ENCODE measurements at regions not wholly inside any gene's neighbourhood (a gene's known extent, or its start where the extent isn't known, plus 50 kb on each side); places are given as distances from the start of the nearest gene placed in this dataset.

DNA sequence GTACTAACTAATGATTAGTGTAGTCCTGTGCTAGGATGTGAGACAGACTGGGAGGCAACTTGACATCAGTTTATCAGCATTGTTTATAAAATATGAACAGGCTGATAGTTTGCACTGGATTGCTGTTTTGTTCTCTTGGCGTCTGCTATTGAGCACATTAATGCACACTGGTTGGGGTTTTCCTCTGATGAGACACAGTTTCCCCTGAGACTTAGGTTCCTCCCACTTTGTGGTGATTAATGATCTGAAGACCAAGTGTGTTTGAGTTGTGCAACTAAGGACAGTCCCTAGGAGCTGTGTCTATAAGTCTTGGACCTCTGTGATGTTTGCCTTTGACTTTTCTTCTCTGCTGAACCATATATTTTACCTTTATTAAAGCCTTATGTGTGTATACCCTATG lies 1015.4 kb downstream of the AMY1C start (continued):
- TF ChIP-seq, protein P1, sequence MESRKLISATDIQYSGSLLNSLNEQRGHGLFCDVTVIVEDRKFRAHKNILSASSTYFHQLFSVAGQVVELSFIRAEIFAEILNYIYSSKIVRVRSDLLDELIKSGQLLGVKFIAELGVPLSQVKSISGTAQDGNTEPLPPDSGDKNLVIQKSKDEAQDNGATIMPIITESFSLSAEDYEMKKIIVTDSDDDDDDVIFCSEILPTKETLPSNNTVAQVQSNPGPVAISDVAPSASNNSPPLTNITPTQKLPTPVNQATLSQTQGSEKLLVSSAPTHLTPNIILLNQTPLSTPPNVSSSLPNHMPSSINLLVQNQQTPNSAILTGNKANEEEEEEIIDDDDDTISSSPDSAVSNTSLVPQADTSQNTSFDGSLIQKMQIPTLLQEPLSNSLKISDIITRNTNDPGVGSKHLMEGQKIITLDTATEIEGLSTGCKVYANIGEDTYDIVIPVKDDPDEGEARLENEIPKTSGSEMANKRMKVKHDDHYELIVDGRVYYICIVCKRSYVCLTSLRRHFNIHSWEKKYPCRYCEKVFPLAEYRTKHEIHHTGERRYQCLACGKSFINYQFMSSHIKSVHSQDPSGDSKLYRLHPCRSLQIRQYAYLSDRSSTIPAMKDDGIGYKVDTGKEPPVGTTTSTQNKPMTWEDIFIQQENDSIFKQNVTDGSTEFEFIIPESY (IDR thresholded peaks at IDR 0.05) = no peak
- TF ChIP-seq EGR1 (IDR thresholded peaks at IDR 0.05; ENCODE audit: borderline replicate concordance in 1 of 2, low read depth in 2 of 2, low read length in 2 of 2) = no peak
- TF ChIP-seq CBX5 (IDR thresholded peaks at IDR 0.05; ENCODE audit: low read depth) = no peak
- no peak for TF ChIP-seq CREM (IDR thresholded peaks at IDR 0.05; ENCODE audit: low read depth)
- no peak for TF ChIP-seq TAF1 (IDR thresholded peaks at IDR 0.05; ENCODE audit: borderline replicate concordance, low read depth, low read length)
- no peak for TF ChIP-seq MTA3 (IDR thresholded peaks at IDR 0.05; ENCODE audit: borderline replicate concordance, low read length)
- TF ChIP-seq NFIC (IDR thresholded peaks at IDR 0.05; ENCODE audit: low read depth, low read length) = 0 out of 2 replicates have a peak, but pooled peaks have one; percentile 27
- TF ChIP-seq STAT3 (IDR thresholded peaks at IDR 0.05; ENCODE audit: low read depth, low read length) = no peak
- no peak for TF ChIP-seq SMAD5 (IDR thresholded peaks at IDR 0.05; ENCODE audit: low read depth)
- TF ChIP-seq RUNX3 (IDR thresholded peaks at IDR 0.05; ENCODE audit: low read length) = peak; percentile 48; the same call in 1 of the 2 replicates
- TF ChIP-seq MEF2B (IDR thresholded peaks at IDR 0.05; ENCODE audit: partially characterized antibody, poor library complexity, severe bottlenecking) = peak; percentile 83
- TF ChIP-seq, protein P2, sequence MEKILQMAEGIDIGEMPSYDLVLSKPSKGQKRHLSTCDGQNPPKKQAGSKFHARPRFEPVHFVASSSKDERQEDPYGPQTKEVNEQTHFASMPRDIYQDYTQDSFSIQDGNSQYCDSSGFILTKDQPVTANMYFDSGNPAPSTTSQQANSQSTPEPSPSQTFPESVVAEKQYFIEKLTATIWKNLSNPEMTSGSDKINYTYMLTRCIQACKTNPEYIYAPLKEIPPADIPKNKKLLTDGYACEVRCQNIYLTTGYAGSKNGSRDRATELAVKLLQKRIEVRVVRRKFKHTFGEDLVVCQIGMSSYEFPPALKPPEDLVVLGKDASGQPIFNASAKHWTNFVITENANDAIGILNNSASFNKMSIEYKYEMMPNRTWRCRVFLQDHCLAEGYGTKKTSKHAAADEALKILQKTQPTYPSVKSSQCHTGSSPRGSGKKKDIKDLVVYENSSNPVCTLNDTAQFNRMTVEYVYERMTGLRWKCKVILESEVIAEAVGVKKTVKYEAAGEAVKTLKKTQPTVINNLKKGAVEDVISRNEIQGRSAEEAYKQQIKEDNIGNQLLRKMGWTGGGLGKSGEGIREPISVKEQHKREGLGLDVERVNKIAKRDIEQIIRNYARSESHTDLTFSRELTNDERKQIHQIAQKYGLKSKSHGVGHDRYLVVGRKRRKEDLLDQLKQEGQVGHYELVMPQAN (conservative IDR thresholded peaks at IDR 0.05) = no peak
- no peak for TF ChIP-seq TCF7 (IDR thresholded peaks at IDR 0.05; ENCODE audit: borderline replicate concordance)
- no peak for TF ChIP-seq EZH2 (IDR thresholded peaks at IDR 0.05; ENCODE audit: borderline replicate concordance, control insufficient read depth, low read depth, low read length)
- TF ChIP-seq YBX1 (IDR thresholded peaks at IDR 0.05) = no peak
- TF ChIP-seq E4F1 (IDR thresholded peaks at IDR 0.05; ENCODE audit: borderline replicate concordance, partially characterized antibody) = no peak
- TF ChIP-seq, protein P3, sequence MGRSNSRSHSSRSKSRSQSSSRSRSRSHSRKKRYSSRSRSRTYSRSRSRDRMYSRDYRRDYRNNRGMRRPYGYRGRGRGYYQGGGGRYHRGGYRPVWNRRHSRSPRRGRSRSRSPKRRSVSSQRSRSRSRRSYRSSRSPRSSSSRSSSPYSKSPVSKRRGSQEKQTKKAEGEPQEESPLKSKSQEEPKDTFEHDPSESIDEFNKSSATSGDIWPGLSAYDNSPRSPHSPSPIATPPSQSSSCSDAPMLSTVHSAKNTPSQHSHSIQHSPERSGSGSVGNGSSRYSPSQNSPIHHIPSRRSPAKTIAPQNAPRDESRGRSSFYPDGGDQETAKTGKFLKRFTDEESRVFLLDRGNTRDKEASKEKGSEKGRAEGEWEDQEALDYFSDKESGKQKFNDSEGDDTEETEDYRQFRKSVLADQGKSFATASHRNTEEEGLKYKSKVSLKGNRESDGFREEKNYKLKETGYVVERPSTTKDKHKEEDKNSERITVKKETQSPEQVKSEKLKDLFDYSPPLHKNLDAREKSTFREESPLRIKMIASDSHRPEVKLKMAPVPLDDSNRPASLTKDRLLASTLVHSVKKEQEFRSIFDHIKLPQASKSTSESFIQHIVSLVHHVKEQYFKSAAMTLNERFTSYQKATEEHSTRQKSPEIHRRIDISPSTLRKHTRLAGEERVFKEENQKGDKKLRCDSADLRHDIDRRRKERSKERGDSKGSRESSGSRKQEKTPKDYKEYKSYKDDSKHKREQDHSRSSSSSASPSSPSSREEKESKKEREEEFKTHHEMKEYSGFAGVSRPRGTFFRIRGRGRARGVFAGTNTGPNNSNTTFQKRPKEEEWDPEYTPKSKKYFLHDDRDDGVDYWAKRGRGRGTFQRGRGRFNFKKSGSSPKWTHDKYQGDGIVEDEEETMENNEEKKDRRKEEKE (IDR thresholded peaks at IDR 0.05) = no peak
- no peak for TF ChIP-seq SIN3A (IDR thresholded peaks at IDR 0.05; ENCODE audit: low read depth, low read length)
- TF ChIP-seq ATF2 (IDR thresholded peaks at IDR 0.05; ENCODE audit: low read length) = no peak
- TF ChIP-seq BACH1 (IDR thresholded peaks at IDR 0.05; ENCODE audit: borderline replicate concordance) = no peak
- TF ChIP-seq FOS (IDR thresholded peaks at IDR 0.05; ENCODE audit: borderline replicate concordance, extremely low read depth, insufficient read length) = no peak

Data from GM12878 (cell line).